Ectodermal cell (in vitro differentiated cells): ENCODE measurements at regions not wholly inside any gene's neighbourhood (a gene's known extent, or its start where the extent isn't known, plus 50 kb on each side); places are given as distances from the start of the nearest gene placed in this dataset.
"Not testable (repeated sequence)": the region's sequence is repeated elsewhere in the genome, so short reads cannot be mapped to it uniquely, and the experiment has no call there.

Experiments used
- H3K27ac ChIP-seq: 2 replicates; pipeline ENCODE4 v1.7.0; 2013; ENCODE audit warnings: mild to moderate bottlenecking, low read depth, low read length; ENCODE audit not compliant: insufficient read depth, poor library complexity, severe bottlenecking
- H3K27me3 ChIP-seq: 2 replicates; pipeline ENCODE4 v1.7.0; 2013; ENCODE audit warnings: mild to moderate bottlenecking, low read length; ENCODE audit not compliant: insufficient read depth, control insufficient read depth, poor library complexity, severe bottlenecking
- H3K36me3 ChIP-seq: one replicate; pipeline ENCODE4 v1.7.0; 2013; ENCODE audit warnings: low read length; ENCODE audit not compliant: control insufficient read depth, insufficient read depth
- H3K4me1 ChIP-seq: one replicate; pipeline ENCODE4 v1.7.0; 2013; ENCODE audit warnings: low read length; ENCODE audit not compliant: control insufficient read depth, insufficient read depth
- H3K4me3 ChIP-seq: 2 replicates; pipeline ENCODE4 v1.7.0; 2013; ENCODE audit warnings: low read depth, low read length, control low read depth; ENCODE audit not compliant: insufficient read depth
- H3K9me3 ChIP-seq: 2 replicates; pipeline ENCODE4 v1.7.0; 2013; ENCODE audit warnings: mild to moderate bottlenecking, low read length, moderate library complexity; ENCODE audit not compliant: control insufficient read depth
- WGBS, 2 experiments: methylation state at CpG; one replicate each; pipeline ENCODE4 v1.1.7; 2013; ENCODE audit warnings: missing lambda C conversion rate in 2 of 2; 5-methylcytosine and 5-hydroxymethylcytosine counted together

GRCh38 chr5:114734238-114734637, 372.4 kb downstream of the KCNN2 start:
- Histone ChIP-seq H3K27ac (no peak overlapping the region), H3K4me1 (no peaks in the 10 kb centered on the region), H3K4me3 (no peak overlapping the region), H3K9me3 (no peaks in the 10 kb centered on the region), H3K27me3 (no peaks in the 10 kb centered on the region), H3K36me3 (no peaks in the 10 kb centered on the region)
- 90% methylated on average over 1 of the region's 1 CpG; no CpG with 5 or more reads in 1 of the 2 experiments for WGBS, 2 experiments

- no peaks in the 10 kb centered on the region for H3K4me1 ChIP-seq
- no peaks in the 10 kb centered on the region for H3K27me3 ChIP-seq
- no peaks in the 10 kb centered on the region for H3K36me3 ChIP-seq
- WGBS, 2 experiments: 94% methylated on average over 1 of the region's 1 CpG
- H3K9me3 ChIP-seq: no peaks in the 10 kb centered on the region
- H3K27ac ChIP-seq: no peak overlapping the region
- H3K4me3 ChIP-seq: no peak overlapping the region
Observed at GRCh38 chr5:114729986-114730385, 368.1 kb downstream of the KCNN2 start.

GRCh38 chr5:114727358-114727757, 365.5 kb downstream of the KCNN2 start:
- 64 to 81% methylated on average over 3 of the region's 3 CpGs for WGBS, 2 experiments
- Histone ChIP-seq H3K4me1 (no peaks in the 10 kb centered on the region), H3K4me3 (no peak overlapping the region), H3K9me3 (peaks cover 3% of the 10 kb centered on the region), H3K27ac (peak overlapping the region; percentile 52), H3K27me3 (no peaks in the 10 kb centered on the region), H3K36me3 (no peaks in the 10 kb centered on the region)

GRCh38 chr5:114726131-114726530, 364.3 kb downstream of the KCNN2 start:
- Histone ChIP-seq H3K4me1 (no peaks in the 10 kb centered on the region), H3K4me3 (no peak overlapping the region), H3K27me3 (no peaks in the 10 kb centered on the region), H3K27ac (no peak overlapping the region), H3K9me3 (peaks cover 3% of the 10 kb centered on the region), H3K36me3 (no peaks in the 10 kb centered on the region)
- WGBS, 2 experiments: 95 to 96% methylated on average over 2 of the region's 2 CpGs

GRCh38 chr5:114719268-114719667, 357.4 kb downstream of the KCNN2 start:
- no peaks in the 10 kb centered on the region for H3K4me1 ChIP-seq
- peaks cover 5% of the 10 kb centered on the region for H3K9me3 ChIP-seq
- no peak overlapping the region for H3K27ac ChIP-seq
- H3K36me3 ChIP-seq: no peaks in the 10 kb centered on the region
- H3K27me3 ChIP-seq: no peaks in the 10 kb centered on the region
- no peak overlapping the region for H3K4me3 ChIP-seq

GRCh38 chr5:114716955-114717354, 355.1 kb downstream of the KCNN2 start:
- no peaks in the 10 kb centered on the region for H3K36me3 ChIP-seq
- no peak overlapping the region for H3K4me3 ChIP-seq
- WGBS, 2 experiments: no CpG with 5 or more reads among the region's 1 CpG
- no peaks in the 10 kb centered on the region for H3K4me1 ChIP-seq
- H3K27me3 ChIP-seq: no peaks in the 10 kb centered on the region
- peaks cover 2% of the 10 kb centered on the region for H3K9me3 ChIP-seq
- no peak overlapping the region for H3K27ac ChIP-seq

GRCh38 chr5:114704225-114704893, 342.5 kb downstream of the KCNN2 start:
- not testable (repeated sequence) for H3K4me1 ChIP-seq, H3K27me3 ChIP-seq, H3K27ac ChIP-seq, H3K4me3 ChIP-seq, H3K9me3 ChIP-seq, H3K36me3 ChIP-seq
- WGBS, 2 experiments: 96 to 97% methylated on average over 29 to 31 of the region's 31 CpGs

- Histone ChIP-seq H3K27ac (no peak overlapping the region), H3K27me3 (no peaks in the 10 kb centered on the region), H3K4me1 (no peaks in the 10 kb centered on the region), H3K4me3 (no peak overlapping the region), H3K9me3 (no peaks in the 10 kb centered on the region), H3K36me3 (no peaks in the 10 kb centered on the region)
- WGBS, 2 experiments: 96 to 97% methylated on average over 1 of the region's 1 CpG
Observed at GRCh38 chr5:114702731-114703130, 340.9 kb downstream of the KCNN2 start.

GRCh38 chr5:114702136-114702535, 340.3 kb downstream of the KCNN2 start:
- H3K27me3 ChIP-seq: no peaks in the 10 kb centered on the region
- WGBS, 2 experiments: 90 to 91% methylated on average over 3 of the region's 3 CpGs
- no peaks in the 10 kb centered on the region for H3K36me3 ChIP-seq
- H3K27ac ChIP-seq: no peak overlapping the region
- H3K4me1 ChIP-seq: no peaks in the 10 kb centered on the region
- no peak overlapping the region for H3K4me3 ChIP-seq
- no peaks in the 10 kb centered on the region for H3K9me3 ChIP-seq

GRCh38 chr5:114700823-114701222, 339.0 kb downstream of the KCNN2 start:
- Histone ChIP-seq H3K27ac (no peak overlapping the region), H3K27me3 (no peaks in the 10 kb centered on the region), H3K9me3 (no peaks in the 10 kb centered on the region), H3K4me3 (no peak overlapping the region), H3K36me3 (no peaks in the 10 kb centered on the region), H3K4me1 (no peaks in the 10 kb centered on the region)
- 89 to 90% methylated on average over 2 to 3 of the region's 3 CpGs for WGBS, 2 experiments
